Inflammatory macrophage (primary cell): ENCODE measurements at regions not wholly inside any gene's neighbourhood (a gene's known extent, or its start where the extent isn't known, plus 50 kb on each side); places are given as distances from the start of the nearest gene placed in this dataset.
"Not testable (repeated sequence)": the region's sequence is repeated elsewhere in the genome, so short reads cannot be mapped to it uniquely, and the experiment has no call there.

Experiments
- DNase-seq, 2 donors: peaks; one replicate each; pipeline ENCODE4 v3.0.0-alpha.2; 2020 to 2022

GRCh38 chr14:61602003-61602732 is 93.1 kb upstream of the HIF1A start:
- DNase-seq: peak; percentile 42 to 63

- no peak for DNase-seq
Observed at GRCh38 chr14:61602733-61603077, 92.6 kb upstream of the HIF1A start.

GRCh38 chr14:61603736-61604135 is 91.6 kb upstream of the HIF1A start:
- peak; percentile 46 to 78 for DNase-seq

- DNase-seq: no peak
Observed at GRCh38 chr14:61607570-61608244, 87.6 kb upstream of the HIF1A start.

- DNase-seq: no peak
Observed at GRCh38 chr14:61608245-61609165, 86.8 kb upstream of the HIF1A start.

- DNase-seq: no peak
Observed at GRCh38 chr14:61609191-61609843, 86.0 kb upstream of the HIF1A start.

GRCh38 chr14:61609884-61610283 is 85.4 kb upstream of the HIF1A start:
- no peak for DNase-seq

GRCh38 chr14:61610900-61611299 is 84.4 kb upstream of the HIF1A start:
- no peak for DNase-seq

- no peak for DNase-seq
Observed at GRCh38 chr14:61611880-61612630, 83.3 kb upstream of the HIF1A start.

GRCh38 chr14:61613006-61613405 is 82.3 kb upstream of the HIF1A start:
- DNase-seq: not testable (repeated sequence)

GRCh38 chr14:61614693-61615092 is 80.6 kb upstream of the HIF1A start:
- DNase-seq: no peak

GRCh38 chr14:61615743-61616523 is 79.4 kb upstream of the HIF1A start:
- DNase-seq: no peak

- DNase-seq: no peak
Observed at GRCh38 chr14:61616524-61617185, 78.7 kb upstream of the HIF1A start.

- no peak for DNase-seq
Observed at GRCh38 chr14:61618448-61618847, 76.9 kb upstream of the HIF1A start.

- no peak for DNase-seq
Observed at GRCh38 chr14:61619494-61619893, 75.8 kb upstream of the HIF1A start.

GRCh38 chr14:61620130-61620946 is 75.0 kb upstream of the HIF1A start:
- no peak for DNase-seq

- no peak for DNase-seq
Observed at GRCh38 chr14:61621444-61621843, 73.9 kb upstream of the HIF1A start.

- DNase-seq: no peak
Observed at GRCh38 chr14:61622051-61622450, 73.3 kb upstream of the HIF1A start.

- DNase-seq: no peak
Observed at GRCh38 chr14:61623927-61624326, 71.4 kb upstream of the HIF1A start.

GRCh38 chr14:61625165-61625564 is 70.1 kb upstream of the HIF1A start:
- DNase-seq: no peak
